ENCODE measurements at regions not wholly inside any gene's neighbourhood (a gene's known extent, or its start where the extent isn't known, plus 50 kb on each side); places are given as distances from the start of the nearest gene placed in this dataset.

DNA sequence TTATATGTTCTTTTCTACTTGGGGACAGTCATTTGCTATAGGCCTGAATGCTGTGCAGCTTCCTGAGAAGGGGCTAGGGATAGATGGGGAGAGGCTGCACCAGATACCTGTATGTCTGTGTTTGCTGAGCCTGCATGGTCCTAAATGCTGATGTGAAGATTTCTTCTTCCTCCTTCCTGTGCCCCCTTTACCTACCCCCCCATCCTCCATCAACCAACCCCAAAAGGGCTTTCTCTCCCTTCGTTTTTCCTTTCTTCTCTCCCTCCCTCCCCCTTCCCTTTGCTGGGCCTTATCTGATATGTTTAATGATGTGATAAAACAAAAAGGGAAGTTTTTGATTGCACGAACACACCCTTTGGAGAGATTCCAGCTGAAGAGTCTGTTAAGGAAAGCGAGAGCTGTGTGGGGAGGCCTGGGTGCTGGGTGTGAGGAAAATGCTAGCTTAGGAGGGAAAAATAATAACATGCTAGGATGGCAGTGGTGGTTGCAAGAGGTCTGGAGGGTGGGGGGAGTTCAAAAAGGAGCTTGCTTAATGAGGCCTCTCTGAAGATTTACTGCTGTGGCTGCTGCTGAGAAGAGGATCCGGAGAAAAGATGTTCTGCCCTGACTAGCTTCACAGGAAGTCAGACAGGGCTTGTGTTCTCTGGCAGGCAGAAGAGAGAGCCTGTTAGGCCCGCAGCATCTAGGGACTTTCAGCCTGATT, 101.8 kb downstream of the SAMD9 start:
- DNase-seq, result peak; percentile 82 to 87

DNA sequence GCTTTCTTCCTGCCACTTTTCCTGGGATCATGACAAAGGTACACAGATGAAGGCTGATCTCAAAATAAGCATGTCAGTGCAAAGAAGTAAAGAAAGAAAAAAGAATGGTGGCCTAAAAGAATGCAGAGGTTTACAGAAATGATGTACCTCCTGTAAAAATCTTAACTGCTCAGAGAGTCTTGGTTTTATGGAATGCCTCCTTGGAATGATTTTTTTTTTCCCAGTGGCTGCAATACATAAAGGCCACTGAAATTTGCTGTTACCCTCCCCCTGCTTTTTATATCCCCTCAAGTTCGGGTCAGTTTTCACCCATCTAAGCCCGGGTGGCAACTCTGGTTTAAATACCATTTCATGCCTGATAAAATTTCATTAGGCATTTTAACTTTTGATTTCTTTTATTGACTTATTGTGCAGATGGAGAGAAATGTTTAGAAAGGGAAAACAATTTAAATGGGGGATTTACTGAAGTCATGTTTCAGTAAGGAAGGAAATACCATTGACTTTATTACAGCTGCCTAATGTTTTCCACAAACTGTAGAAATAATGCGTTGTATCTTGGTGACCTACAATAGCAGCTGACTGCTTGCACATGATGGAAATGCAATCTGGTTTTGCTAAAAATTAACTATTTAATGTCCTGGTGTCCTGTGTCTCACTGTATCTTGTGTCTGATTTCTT, 102.5 kb downstream of the SAMD9 start:
- no peak for DNase-seq

DNA sequence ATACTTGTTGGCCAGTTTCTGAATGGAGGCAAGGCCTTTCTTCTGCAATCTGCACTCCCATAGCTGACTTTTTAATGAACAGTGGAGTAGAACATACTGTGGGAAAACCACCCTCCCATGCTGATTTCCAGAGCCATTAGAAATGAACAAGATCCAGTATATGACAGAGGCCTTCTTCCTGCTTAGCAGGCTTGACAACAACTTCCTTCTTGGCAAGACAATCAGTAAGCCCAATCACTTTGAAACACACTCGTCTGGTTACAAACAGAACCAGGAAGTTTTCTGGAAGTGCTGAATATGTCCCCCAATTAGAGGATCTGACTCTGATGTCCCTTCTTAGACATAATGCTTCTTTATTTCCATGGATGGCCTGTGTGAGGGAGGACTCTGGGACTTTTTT, 103.4 kb downstream of the SAMD9 start:
- DNase-seq, result peak; percentile 15 to 26

DNA sequence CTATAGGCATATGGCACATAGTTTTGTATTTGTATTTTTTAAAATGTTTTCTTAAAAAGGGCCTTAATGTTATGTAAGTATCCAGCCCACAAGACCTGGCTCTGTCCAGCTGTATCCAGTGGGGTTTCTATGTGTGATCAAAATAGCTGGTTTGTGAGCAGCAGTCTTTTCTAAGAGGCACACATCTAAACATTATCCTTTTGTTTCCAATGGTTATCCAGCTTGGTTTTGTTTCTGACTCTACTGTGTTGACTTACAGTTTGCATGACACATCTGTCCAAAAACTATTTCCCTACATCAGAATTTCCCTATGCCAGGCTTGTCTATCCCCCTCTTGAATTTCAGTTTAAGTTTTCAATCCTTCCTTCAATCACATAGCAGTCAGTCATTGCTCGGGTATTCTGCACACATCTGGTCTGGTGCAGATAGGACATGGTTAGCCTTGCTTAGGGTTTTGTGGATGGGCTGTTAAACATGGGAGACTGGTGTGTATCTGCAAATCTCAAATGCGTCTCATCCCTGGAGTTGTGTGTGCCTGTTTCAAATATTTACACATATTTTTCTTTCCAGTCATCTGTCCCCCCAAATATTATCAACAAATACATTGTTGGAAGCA, 104.2 kb downstream of the SAMD9 start:
- DNase-seq, result no peak

GRCh38 chr7:93011351-93012294, 106.2 kb downstream of the SAMD9 start:
- DNase-seq, result no peak

DNA sequence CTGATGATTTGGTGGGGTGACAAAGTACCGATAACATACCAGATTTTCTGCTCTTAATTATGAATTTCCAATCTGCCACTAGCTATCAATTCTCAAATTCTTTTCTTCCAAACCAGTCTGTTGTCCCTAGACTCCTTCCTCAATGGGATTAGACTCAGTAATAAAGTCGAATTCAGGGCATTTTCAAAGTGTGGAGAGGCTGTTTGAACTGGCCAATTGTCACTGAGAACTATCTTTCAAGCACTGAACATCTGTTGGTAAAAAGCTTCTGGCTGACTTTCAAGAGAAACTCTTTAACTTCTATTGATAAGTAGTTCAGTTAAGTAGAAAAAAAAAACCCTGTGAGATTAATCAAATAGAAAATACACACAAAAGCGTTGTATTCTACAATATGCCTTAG, 108.9 kb downstream of the SAMD9 start:
- DNase-seq, result no peak

DNA sequence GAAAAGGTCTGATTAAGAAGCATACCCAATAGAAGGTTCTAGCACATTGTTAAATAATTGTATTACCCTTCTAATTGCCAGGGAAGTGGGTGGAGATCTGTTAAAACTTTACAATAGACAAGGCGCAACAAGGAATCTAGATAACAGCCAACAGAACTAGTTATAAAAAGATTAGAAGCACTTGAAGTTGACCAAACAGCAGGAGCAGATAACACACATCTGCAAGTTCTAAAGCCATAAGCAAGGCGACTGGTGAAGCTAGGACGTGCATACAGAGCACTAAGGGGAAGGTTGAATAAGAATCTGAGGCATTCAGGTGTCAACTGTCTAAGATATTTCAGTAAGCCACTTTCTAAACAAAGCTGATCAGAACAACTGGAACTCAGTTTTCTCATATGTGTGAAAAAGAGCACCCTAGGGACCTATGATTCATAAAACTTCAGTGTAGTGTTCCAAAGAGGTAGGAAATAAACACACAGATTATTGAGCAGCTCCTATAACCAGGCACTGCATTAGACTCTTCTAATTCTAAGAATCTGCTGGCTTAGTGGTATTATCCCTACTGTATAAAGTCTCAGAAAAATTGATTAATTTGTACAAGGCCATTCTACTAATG, 111.2 kb downstream of the SAMD9 start:
- no peak for DNase-seq

GRCh38 chr7:93004906-93005305, 112.9 kb downstream of the SAMD9 start:
- no peak for DNase-seq

GRCh38 chr7:92997719-92998118, 120.1 kb downstream of the SAMD9 start:
- DNase-seq, result no peak

- DNase-seq, result no peak
Observed at GRCh38 chr7:92997152-92997551, 120.6 kb downstream of the SAMD9 start.

GRCh38 chr7:92994901-92995300, 122.9 kb downstream of the SAMD9 start:
- peak in 1 of 2 experiments; percentile 25 for DNase-seq

DNA sequence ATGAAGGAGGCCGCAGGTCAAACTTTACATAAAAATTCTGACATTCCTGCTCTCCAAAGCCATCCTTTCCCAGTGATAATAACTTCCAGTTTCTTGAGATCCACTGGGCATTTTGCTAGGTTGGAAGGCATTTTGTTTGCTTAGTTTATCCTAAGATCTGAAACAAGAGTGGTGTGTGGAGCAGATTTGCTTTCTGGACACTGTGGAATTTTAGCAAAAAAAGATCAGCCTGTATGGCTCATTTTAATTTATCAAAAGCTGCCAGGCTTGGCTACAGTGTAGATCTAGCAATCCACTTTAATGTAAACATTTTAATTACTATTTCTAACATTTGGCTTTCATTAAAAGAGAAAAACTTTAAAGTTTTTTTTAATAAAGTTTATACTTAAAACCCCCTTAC, 124.8 kb downstream of the SAMD9 start:
- no peak for DNase-seq

DNA sequence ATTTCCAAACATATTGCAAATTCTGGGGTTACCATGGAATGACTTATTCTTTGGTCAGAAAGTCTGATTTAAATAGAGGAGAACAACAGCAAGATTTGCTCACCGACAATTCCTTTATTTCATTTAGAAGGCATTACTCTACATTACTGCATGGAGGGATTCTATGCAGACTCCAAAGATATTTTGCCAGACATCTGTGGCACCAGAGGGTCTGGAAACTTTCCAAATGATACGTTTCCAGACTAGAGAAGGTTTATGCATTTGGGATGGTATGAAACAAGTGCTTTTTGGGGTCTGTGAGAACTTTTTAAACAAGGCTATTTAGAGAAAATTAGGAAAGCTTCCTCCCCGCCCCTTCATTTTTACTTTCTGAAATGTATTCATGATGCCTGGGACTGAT, 125.3 kb downstream of the SAMD9 start:
- no peak for DNase-seq

DNA sequence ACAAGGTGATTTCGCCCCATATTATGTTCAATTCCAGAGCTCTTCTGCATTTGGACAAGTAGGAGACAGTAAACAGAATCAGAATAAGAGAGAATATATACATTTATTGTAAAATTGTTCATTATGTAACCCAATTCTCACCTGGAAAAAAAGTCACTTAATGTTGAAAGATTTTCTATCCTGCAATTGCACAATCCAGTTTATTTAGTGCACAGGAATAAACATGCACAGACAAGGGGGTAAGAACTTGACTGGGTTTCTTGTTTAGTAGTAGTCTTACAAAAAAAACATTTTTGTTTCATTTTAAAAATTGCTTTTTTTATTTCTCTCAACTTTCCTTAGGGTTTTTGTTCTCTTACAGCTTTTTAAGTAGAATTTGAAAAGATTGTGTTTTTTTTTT, 126.6 kb downstream of the SAMD9 start:
- DNase-seq, result no peak

- DNase-seq, result peak in 1 of 2 experiments; percentile 6
Observed at GRCh38 chr7:92988941-92989545, 128.7 kb downstream of the SAMD9 start.

DNA sequence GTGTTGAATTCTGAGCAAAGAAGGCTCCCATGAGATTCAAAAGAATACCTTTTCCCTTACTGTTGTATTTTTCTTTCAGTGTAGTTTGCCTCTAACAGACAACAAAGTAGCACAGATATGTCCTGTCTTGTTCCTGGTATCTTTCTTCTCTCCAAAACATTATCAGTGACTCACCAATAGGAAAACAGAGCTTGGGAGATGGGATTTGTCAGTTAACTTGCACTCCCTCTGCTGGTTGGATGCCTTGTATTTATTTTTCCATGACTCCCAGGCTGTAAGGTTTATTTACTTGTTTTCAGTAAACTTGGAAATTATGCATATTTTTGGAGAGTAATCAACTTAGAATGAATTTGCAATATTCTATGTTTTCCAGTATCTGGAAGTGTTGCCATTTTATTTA, 129.7 kb downstream of the SAMD9 start:
- DNase-seq, result peak; percentile 10 to 12

DNA sequence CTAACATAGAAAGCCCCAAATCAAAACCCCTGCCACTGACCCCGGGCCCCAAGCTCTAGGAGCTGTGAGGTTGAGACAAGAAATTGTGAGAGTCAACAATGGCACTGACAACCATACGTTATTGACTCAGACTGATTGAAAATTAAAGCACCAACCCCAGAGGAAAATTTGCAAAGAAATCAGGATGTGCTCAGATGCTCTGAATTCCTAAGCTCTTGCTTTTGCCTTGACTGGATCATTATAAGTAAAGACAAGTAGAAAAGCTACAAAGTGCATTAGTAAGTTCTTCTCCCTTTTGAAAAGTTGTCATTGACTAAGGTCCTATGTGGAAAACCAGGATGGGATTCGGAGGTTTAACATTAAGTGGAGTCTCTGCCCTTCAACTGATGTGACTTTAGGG, 130.2 kb downstream of the SAMD9 start:
- no peak for DNase-seq

DNA sequence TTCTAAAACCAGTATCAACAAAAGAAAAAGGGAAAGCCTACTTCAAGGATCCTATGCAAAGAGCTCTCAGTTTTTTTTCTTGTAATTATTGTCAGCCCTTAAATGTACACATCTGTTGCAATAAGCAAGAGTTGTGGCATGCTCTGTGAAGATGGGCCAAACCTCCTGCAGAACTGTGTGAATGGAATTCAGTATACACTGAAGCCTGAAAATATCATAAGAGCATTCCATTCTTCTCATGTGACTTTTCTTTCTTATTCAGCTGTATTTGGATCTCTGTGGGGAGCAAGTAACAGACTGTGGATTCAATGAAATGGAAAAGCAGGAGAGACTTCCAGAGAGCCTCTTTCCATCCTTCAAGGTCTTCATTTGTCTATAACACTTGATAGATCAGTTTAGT, 130.7 kb downstream of the SAMD9 start:
- DNase-seq, result no peak

DNA sequence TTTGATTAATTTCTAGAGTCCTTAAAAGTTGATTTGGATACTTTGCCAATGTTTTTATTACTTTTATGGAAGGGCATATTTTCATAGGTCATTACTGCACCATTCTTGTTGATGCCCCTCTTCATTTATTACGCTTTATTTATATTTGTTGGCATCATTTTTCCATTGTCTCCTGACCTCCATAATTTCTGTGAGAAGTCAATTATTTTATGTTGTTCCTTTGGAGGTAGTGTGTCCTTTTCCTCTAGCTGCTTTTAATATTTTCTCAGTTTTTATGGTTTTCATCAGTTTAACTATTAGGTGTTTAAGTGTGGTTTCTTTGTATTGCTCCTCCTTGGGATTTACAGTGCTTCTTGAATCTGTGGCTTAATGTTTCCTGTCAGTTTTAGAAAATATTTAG, 134.9 kb downstream of the SAMD9 start:
- no peak for DNase-seq

DNA sequence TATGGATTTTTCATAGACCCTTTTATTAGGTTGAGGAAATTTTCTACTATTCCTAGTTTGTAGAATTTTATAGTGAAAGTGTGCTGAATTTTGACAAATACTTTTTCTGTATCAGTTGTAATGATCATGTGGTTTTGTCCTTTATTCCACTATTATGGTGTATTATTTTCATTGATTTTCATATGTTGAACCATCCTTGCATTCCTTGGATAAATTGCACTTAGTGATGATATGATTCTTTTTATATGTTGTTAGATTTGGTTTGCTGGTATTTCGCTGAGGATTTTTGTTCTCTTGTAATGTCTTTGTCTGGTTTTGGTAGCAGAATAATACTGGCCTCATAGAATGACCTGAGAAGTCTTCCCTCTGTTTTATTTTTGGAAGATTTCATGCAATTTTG, 140.6 kb upstream of the CDK6 start:
- DNase-seq, result no peak

DNA sequence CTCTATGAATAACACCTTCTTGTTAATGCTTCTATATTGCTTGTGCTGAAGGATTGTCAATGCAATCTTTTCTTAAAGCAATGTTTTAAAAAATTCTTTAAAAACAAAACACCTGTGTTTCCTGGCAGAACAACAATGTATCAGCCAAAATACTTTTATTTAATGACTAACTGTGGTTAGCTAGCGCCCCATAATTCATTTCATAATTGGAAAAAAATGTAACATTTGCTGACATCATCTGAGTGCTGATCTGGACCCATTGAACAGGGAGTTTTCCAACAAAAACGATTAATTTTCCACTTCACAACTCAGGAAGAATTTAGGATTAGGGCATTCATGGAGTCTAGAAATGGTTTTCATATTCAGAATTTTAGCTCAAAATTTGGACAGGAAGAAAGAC, 137.6 kb upstream of the CDK6 start:
- no peak for DNase-seq

DNA sequence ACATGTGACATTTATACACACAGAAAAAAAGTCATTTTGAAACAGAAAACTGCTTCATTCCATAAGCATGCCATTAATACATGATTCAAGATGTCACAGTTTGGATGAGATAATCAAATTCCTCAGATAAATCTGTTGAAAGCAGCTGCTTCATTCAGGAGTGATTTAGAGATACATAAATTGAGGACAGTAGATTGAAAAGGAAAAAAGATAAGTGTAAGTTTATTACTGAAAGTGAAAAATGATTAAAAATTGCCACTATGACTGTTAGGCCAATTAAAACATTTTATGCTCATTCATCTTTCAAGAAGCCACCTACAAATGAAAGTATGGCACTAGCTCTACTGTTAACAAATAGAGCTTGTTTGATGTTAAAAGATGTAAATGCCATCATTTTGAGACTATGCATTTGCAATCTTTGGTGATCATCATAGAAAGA, 136.9 kb upstream of the CDK6 start:
- no peak for DNase-seq
